Endothelial cell of umbilical vein (primary cell): ENCODE measurements at regions not wholly inside any gene's neighbourhood (a gene's known extent, or its start where the extent isn't known, plus 50 kb on each side); places are given as distances from the start of the nearest gene placed in this dataset.

ENCODE experiments used
- BruUV-seq: library from RNA; stranded (reverse); fragments of 400-500 nt; replicated peaks from 2 replicates; lab custom pipeline; 2021; lab: Mats Ljungman, UMichigan
- CTCF ChIA-PET: fragments of 300-600, 350-600 bp; sonication (Branson Sonifier 250); formaldehyde crosslinking; loops from one replicate; lab custom pipeline; 2021; ENCODE audit warnings: antibody characterized with exemption, inconsistent platforms; lab: Charles Lee
- POLR2A ChIA-PET: fragments of 300-600, 350-600 bp; sonication (Branson Sonifier 250); formaldehyde crosslinking; loops from one replicate; lab custom pipeline; 2021; ENCODE audit warnings: antibody characterized with exemption, inconsistent platforms; lab: Charles Lee
- DNase-seq: peaks from one replicate; pipeline ENCODE4 v3.0.0-alpha.2; 2011; ENCODE audit warnings: low read depth, low spot score
- FAIRE-seq: peaks from 2 replicates; lab custom pipeline; 2011; peaks lifted over from hg19 to GRCh38; lab: Jason Lieb, UNC
- H2AFZ ChIP-seq: 2 replicates; pipeline ENCODE4 v1.6.0; 2012; ENCODE audit warnings: low read depth, low read length, control low read depth, inconsistent platforms
- H3K27ac ChIP-seq: 2 replicates; pipeline ENCODE4 v1.5.1; 2011; ENCODE audit warnings: low read depth, mild to moderate bottlenecking, control low read depth, low read length, moderate library complexity; ENCODE audit not compliant: insufficient read depth
- H3K27me3 ChIP-seq, 2 experiments: 2 replicates each; pipeline versions ENCODE4 v1.6.0 to v1.6.1; 2011; ENCODE audit warnings: low read length in 2 of 2, mixed read lengths in 1 of 2; ENCODE audit not compliant: control insufficient read depth in 2 of 2, insufficient read depth in 2 of 2
- H3K36me3 ChIP-seq, 2 experiments: 2 replicates in 1 of 2; 3 replicates in 1 of 2; pipeline ENCODE4 v1.5.1; 2011; ENCODE audit warnings: low read length in 2 of 2, mild to moderate bottlenecking in 1 of 2, moderate library complexity in 1 of 2; ENCODE audit not compliant: control insufficient read depth in 2 of 2, insufficient read depth in 2 of 2; ENCODE audit errors: extremely low read depth in 1 of 2
- H3K4me1 ChIP-seq: 3 replicates; pipeline ENCODE4 v1.5.1; 2011; ENCODE audit warnings: mild to moderate bottlenecking, low read length; ENCODE audit not compliant: control insufficient read depth, insufficient read depth; ENCODE audit errors: extremely low read depth
- H3K4me2 ChIP-seq: 2 replicates; pipeline ENCODE4 v1.6.1; 2011; ENCODE audit warnings: low read length, control low read depth, mixed read lengths; ENCODE audit not compliant: insufficient read depth
- H3K4me3 ChIP-seq, 3 experiments: fragments of 200-600 bp in 1 of 3; sonication (generic), shearing (Covaris generic) in 1 of 3; replicated peaks in 1 of 3; 2 replicates each; pipeline ENCODE4 v1.5.1; 2011 to 2016; ENCODE audit warnings: control low read depth in 3 of 3, low read length in 3 of 3, mild to moderate bottlenecking in 2 of 3, inconsistent platforms in 1 of 3, low read depth in 1 of 3, moderate library complexity in 1 of 3; ENCODE audit not compliant: insufficient read depth in 1 of 3
- H3K79me2 ChIP-seq: 2 replicates; pipeline ENCODE4 v1.6.0; 2012; ENCODE audit warnings: low read length, inconsistent platforms; ENCODE audit not compliant: control insufficient read depth, insufficient read depth
- H3K9ac ChIP-seq: replicated peaks from 2 replicates; pipeline ENCODE3; 2011; ENCODE audit warnings: low read length, control low read depth; ENCODE audit not compliant: insufficient read depth; ENCODE audit errors: extremely low read depth
- H3K9me1 ChIP-seq: replicated peaks from 3 replicates; pipeline ENCODE4 v1.6.0; 2011; ENCODE audit warnings: mild to moderate bottlenecking, low read length; ENCODE audit not compliant: control insufficient read depth, insufficient read depth; ENCODE audit errors: extremely low read depth
- H3K9me3 ChIP-seq: replicated peaks from 2 replicates; pipeline ENCODE4 v1.5.1; 2012; ENCODE audit warnings: low read length, inconsistent platforms; ENCODE audit not compliant: control insufficient read depth, insufficient read depth
- H4K20me1 ChIP-seq: replicated peaks from 2 replicates; pipeline ENCODE3; 2011; ENCODE audit warnings: mild to moderate bottlenecking, low read length; ENCODE audit not compliant: control insufficient read depth, insufficient read depth; ENCODE audit errors: extremely low read depth
- EZH2 ChIP-seq: IDR thresholded peaks from 2 replicates; pipeline ENCODE4 v1.6.1; 2012; ENCODE audit warnings: borderline replicate concordance, low read depth, mild to moderate bottlenecking, moderate library complexity, low read length, inconsistent platforms; ENCODE audit not compliant: severe bottlenecking
- FOS ChIP-seq: IDR thresholded peaks from 2 replicates; pipeline ENCODE4 v1.6.1; 2011; ENCODE audit warnings: mild to moderate bottlenecking, low read length, moderate library complexity, borderline replicate concordance; ENCODE audit not compliant: insufficient read depth
- GATA2 ChIP-seq: IDR thresholded peaks from 2 replicates; pipeline ENCODE4 v1.7.0; 2011; ENCODE audit warnings: low read depth, mild to moderate bottlenecking, moderate library complexity, mixed read lengths, low read length; ENCODE audit not compliant: insufficient read length, insufficient read depth
- JUN ChIP-seq: IDR thresholded peaks from 2 replicates; pipeline ENCODE4 v1.6.1; 2011; ENCODE audit warnings: borderline replicate concordance, low read depth; ENCODE audit not compliant: insufficient read length, insufficient read depth
- MYC ChIP-seq: IDR thresholded peaks from one replicate; pipeline ENCODE4 v1.6.1; 2011; ENCODE audit warnings: mild to moderate bottlenecking, low read depth, low read length
- POLR2A ChIP-seq: IDR thresholded peaks from 2 replicates; pipeline ENCODE4 v1.6.1; 2012; ENCODE audit warnings: low read depth, mild to moderate bottlenecking, control low read depth, low read length
- POLR2AphosphoS5 ChIP-seq: IDR thresholded peaks from 2 replicates; pipeline ENCODE4 v1.6.1; 2012; ENCODE audit warnings: low read depth, mild to moderate bottlenecking, control low read depth, low read length, moderate library complexity; ENCODE audit not compliant: insufficient read depth
- dilution Hi-C: fragments of 300-500 bp; cut with MboI; formaldehyde crosslinking; loops from one replicate; pipeline ENCODE4 v1.15.0; 2019; ENCODE audit warnings: low sequenced_read_pairs; ENCODE audit not compliant: extremely low pct_ligation_motif_present
- intact Hi-C: fragments of 100-400 bp; cut with micrococcal nuclease; formaldehyde crosslinking; loops from one replicate; pipeline ENCODE4 v1.10.0; 2022
- TF ChIP-seq, protein P1 (sequence below): IDR thresholded peaks from 2 replicates; pipeline ENCODE4 v1.6.1; 2011; ENCODE audit not compliant: insufficient read depth, insufficient read length
- TF ChIP-seq, protein P2 (sequence below), 2 donors: IDR thresholded peaks; 1 replicate in 1 of 2; 2 replicates in 1 of 2; pipeline ENCODE4 v1.5.1; 2011; ENCODE audit warnings: low read length in 2 of 2, mild to moderate bottlenecking in 2 of 2, moderate library complexity in 2 of 2, control low read depth in 1 of 2, inconsistent platforms in 1 of 2, low read depth in 1 of 2; ENCODE audit not compliant: insufficient read depth in 1 of 2; ENCODE audit errors: extremely low read depth in 1 of 2

DNA sequence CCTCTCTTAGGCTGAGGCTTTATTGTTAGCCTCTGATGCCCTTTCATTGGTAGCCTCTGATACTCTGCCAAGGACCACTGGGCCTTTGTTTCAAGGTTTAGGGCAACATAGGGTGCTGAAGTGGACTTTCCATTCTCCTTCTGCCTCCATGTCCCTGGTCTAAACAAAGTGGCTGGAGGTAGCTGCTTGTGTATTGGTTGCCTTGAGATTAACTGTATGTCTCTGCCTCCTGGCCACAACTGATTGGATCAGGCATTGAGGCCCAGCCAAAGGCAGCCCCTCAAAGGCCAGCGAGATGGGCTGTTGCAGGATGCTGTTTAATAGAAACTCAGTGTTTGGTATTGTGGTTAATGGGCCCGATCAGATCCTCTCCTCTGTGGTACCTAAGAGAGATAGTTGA is 77.9 kb upstream of the PRR23C start:
- H3K27ac ChIP-seq = no peak overlapping the region
- dilution Hi-C loops = no loop called here
- no peak for TF ChIP-seq MYC
- no peak for TF ChIP-seq GATA2
- no peak for TF ChIP-seq JUN
- TF ChIP-seq, protein P1, sequence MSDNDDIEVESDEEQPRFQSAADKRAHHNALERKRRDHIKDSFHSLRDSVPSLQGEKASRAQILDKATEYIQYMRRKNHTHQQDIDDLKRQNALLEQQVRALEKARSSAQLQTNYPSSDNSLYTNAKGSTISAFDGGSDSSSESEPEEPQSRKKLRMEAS = no peak
- TF ChIP-seq, protein P2, sequence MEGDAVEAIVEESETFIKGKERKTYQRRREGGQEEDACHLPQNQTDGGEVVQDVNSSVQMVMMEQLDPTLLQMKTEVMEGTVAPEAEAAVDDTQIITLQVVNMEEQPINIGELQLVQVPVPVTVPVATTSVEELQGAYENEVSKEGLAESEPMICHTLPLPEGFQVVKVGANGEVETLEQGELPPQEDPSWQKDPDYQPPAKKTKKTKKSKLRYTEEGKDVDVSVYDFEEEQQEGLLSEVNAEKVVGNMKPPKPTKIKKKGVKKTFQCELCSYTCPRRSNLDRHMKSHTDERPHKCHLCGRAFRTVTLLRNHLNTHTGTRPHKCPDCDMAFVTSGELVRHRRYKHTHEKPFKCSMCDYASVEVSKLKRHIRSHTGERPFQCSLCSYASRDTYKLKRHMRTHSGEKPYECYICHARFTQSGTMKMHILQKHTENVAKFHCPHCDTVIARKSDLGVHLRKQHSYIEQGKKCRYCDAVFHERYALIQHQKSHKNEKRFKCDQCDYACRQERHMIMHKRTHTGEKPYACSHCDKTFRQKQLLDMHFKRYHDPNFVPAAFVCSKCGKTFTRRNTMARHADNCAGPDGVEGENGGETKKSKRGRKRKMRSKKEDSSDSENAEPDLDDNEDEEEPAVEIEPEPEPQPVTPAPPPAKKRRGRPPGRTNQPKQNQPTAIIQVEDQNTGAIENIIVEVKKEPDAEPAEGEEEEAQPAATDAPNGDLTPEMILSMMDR (IDR thresholded peaks at IDR 0.05; ENCODE audit: extremely low read depth in 1 of 2, insufficient read depth in 1 of 2, low read depth in 1 of 2, low read length in 2 of 2) = no peak
- TF ChIP-seq POLR2AphosphoS5 = no peak
- TF ChIP-seq FOS = no peak
- TF ChIP-seq POLR2A = no peak
- TF ChIP-seq EZH2 = no peak
- no peaks in the 10 kb centered on the region for H3K79me2 ChIP-seq
- H3K27me3 ChIP-seq = no peaks in the 10 kb centered on the region
- H3K9me3 ChIP-seq = no peaks in the 10 kb centered on the region
- no peak for DNase-seq
- no peak overlapping the region for H3K9ac ChIP-seq
- BruUV-seq = no TSS peak
- H2AFZ ChIP-seq = no peak overlapping the region
- no peak overlapping the region for H3K4me3 ChIP-seq
- H3K9me1 ChIP-seq = no peaks in the 10 kb centered on the region
- CTCF ChIA-PET = interaction anchor here (0.7 to 3.0 kb wide), 2 partner anchors 11 kb away, joined by 3 to 21 read pairs; no protein-coding TSS in a partner anchor
- no peak overlapping the region for H3K4me2 ChIP-seq
- intact Hi-C loops = no loop called here
- H3K4me1 ChIP-seq = no peaks in the 10 kb centered on the region
- POLR2A ChIA-PET = no interaction called here
- no peaks in the 10 kb centered on the region for H3K36me3 ChIP-seq
- no peak for FAIRE-seq
- H4K20me1 ChIP-seq = no peaks in the 10 kb centered on the region
